ENCODE measurements at regions not wholly inside any gene's neighbourhood (a gene's known extent, or its start where the extent isn't known, plus 50 kb on each side); places are given as distances from the start of the nearest gene placed in this dataset.
"Not testable (repeated sequence)": the region's sequence is repeated elsewhere in the genome, so short reads cannot be mapped to it uniquely, and the experiment has no call there.

GRCh38 chr20:5662769-5663168 is 52.0 kb upstream of the GPCPD1 start:
- DNase-seq (ENCODE audit: low read depth, low spot score), result no peak
- no peaks in the 10 kb centered on the region for H3K4me1 ChIP-seq (ENCODE audit: control insufficient read depth in 1 of 2, insufficient read depth in 2 of 2, low read length in 2 of 2)
- POLR2A ChIA-PET, result no interaction called here
- H3K79me2 ChIP-seq (ENCODE audit: insufficient read depth, low read length), result no peaks in the 10 kb centered on the region
- no TSS peak for BruUV-seq (replicated peaks)
- TF ChIP-seq POLR2AphosphoS5 (IDR thresholded peaks at IDR 0.05; ENCODE audit: low read depth, low read length) (no peak), POLR2A (IDR thresholded peaks at IDR 0.05; ENCODE audit: borderline replicate concordance, extremely low read depth, insufficient read depth, insufficient read length) (no peak), SP1 (IDR thresholded peaks at IDR 0.05; ENCODE audit: low read depth) (no peak), ZNF274 (IDR thresholded peaks at IDR 0.05; ENCODE audit: low read depth, low read length) (no peak), ZBTB33 (IDR thresholded peaks at IDR 0.05; ENCODE audit: extremely low read depth, insufficient replicate concordance, low read length) (no peak)
- H2AFZ ChIP-seq (ENCODE audit: low read depth, low read length, poor library complexity, severe bottlenecking), result no peak overlapping the region
- H3K27ac ChIP-seq (ENCODE audit: low read depth, low read length), result no peak overlapping the region
- H3K27me3 ChIP-seq (ENCODE audit: insufficient read depth, low read length), result no peaks in the 10 kb centered on the region
- H4K20me1 ChIP-seq (ENCODE audit: insufficient read depth), result no peaks in the 10 kb centered on the region
- H3K4me2 ChIP-seq (ENCODE audit: low read length), result no peak overlapping the region
- H3K9ac ChIP-seq (ENCODE audit: low read length), result no peak overlapping the region
- CTCF ChIA-PET, result no interaction called here
- H3K9me3 ChIP-seq (ENCODE audit: control insufficient read depth in 1 of 2, insufficient read depth in 1 of 2, low read depth in 1 of 2, low read length in 2 of 2), result no peaks in the 10 kb centered on the region
- intact Hi-C loops (cut with micrococcal nuclease), result no loop called here
- H3K9me2 ChIP-seq (ENCODE audit: insufficient read depth), result no peaks in the 10 kb centered on the region
- ATAC-seq, result no peak
- H3K4me3 ChIP-seq (replicated peaks in 1 of 2; ENCODE audit: low read depth in 1 of 2, low read length in 2 of 2), result no peak overlapping the region
- RAD21 ChIA-PET (ENCODE audit: low non-redundant PET in 1 of 2, low total read pairs in 2 of 2, uncharacterized antibody in 2 of 2, unreplicated experiment in 2 of 2), result interaction anchor here in 1 of 2 experiments (0.7 kb wide), 1 partner anchor 126 kb away, joined by 3 read pairs; no protein-coding TSS in a partner anchor
- H3K36me3 ChIP-seq (ENCODE audit: control insufficient read depth in 1 of 2, insufficient read depth in 2 of 2, low read length in 2 of 2), result no peaks in the 10 kb centered on the region

GRCh38 chr20:5660756-5661155 is 50.0 kb upstream of the GPCPD1 start:
- H3K27me3 ChIP-seq (ENCODE audit: insufficient read depth, low read length); H3K9me3 ChIP-seq (ENCODE audit: control insufficient read depth in 1 of 2, insufficient read depth in 1 of 2, low read depth in 1 of 2, low read length in 2 of 2); DNase-seq (ENCODE audit: low read depth, low spot score); ATAC-seq; POLR2A ChIA-PET; H4K20me1 ChIP-seq (ENCODE audit: insufficient read depth); H3K4me1 ChIP-seq (ENCODE audit: control insufficient read depth in 1 of 2, insufficient read depth in 2 of 2, low read length in 2 of 2); H3K27ac ChIP-seq (ENCODE audit: low read depth, low read length); H3K4me3 ChIP-seq (replicated peaks in 1 of 2; ENCODE audit: low read depth in 1 of 2, low read length in 2 of 2); H3K9me2 ChIP-seq (ENCODE audit: insufficient read depth); H3K36me3 ChIP-seq (ENCODE audit: control insufficient read depth in 1 of 2, insufficient read depth in 2 of 2, low read length in 2 of 2); H3K9ac ChIP-seq (ENCODE audit: low read length); intact Hi-C loops (cut with micrococcal nuclease); CTCF ChIA-PET; H3K4me2 ChIP-seq (ENCODE audit: low read length); BruUV-seq (replicated peaks); RAD21 ChIA-PET (ENCODE audit: low non-redundant PET in 1 of 2, low total read pairs in 2 of 2, uncharacterized antibody in 2 of 2, unreplicated experiment in 2 of 2); H2AFZ ChIP-seq (ENCODE audit: low read depth, low read length, poor library complexity, severe bottlenecking); H3K79me2 ChIP-seq (ENCODE audit: insufficient read depth, low read length): not testable (repeated sequence)

All from HCT116 (cell line).